SIG-M5 treated with dmso at 0.1 percent for 504 hours (cell line): ENCODE measurements at regions not wholly inside any gene's neighbourhood (a gene's known extent, or its start where the extent isn't known, plus 50 kb on each side); places are given as distances from the start of the nearest gene placed in this dataset.
"Not testable (repeated sequence)": the region's sequence is repeated elsewhere in the genome, so short reads cannot be mapped to it uniquely, and the experiment has no call there.

Source experiments
- DNase-seq: peaks from one replicate; lab custom pipeline; 2025; ENCODE audit not compliant: unreplicated experiment; lab: John Stamatoyannopoulos, UW

DNA sequence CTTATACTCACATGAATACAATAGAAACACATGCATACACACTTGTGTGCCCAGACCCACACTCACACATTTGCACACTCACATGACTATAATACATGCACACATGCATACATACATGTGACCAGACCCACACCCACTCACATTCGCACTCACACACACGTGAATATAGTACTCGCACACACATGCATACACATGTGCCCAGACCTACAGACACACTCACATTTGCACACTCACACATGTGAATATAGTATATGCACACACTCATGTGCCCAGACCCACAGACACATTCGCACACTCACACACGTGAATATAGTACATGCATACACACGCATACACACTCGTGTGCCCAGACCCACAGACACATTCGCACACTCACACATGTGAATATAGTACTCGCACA, 197.4 kb upstream of the ZNF469 start:
- not testable (repeated sequence) for DNase-seq

DNA sequence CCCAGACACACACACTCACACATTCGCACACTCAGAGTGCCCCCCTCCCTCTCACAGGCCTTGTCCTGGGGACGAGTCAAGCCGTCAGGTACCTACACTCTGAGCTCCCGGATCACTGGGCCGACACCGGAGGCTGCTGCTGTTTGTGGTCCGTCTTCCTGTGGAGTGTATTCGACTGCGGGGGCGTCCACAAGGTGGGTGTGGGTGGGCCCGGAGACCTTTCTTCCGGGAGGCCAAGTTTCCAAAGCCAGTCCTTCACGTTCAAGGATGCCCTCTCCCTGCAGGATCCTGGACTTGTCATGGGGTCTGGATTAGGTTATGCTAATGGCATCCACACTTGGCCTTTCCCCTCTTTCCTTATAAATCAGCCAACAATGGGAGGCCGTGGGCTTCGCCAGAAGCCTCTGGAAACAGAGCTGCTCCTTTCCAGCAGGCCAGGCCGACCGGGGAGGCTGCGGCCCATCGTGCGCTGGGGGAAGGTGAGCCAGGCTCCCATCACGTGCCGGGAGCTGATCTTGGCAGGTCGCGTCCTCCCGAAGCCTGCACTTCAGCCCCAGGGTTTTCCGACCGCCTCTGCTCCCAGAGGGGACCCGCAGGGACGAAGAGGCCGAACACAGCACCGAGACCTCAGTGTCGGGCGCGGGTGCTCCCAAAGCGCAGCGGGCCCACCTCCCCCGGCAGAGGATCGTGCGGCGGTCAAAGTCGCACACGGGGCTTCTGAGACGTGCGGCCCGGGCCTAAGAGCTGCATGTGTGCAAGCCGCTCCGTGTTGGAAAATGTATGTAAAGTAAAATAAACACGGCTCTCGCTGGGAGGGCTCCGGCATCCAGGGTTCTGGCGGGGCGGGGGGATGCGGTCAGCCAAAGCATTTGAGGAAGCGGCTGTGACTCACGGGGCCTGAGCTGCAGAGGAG, 196.5 kb upstream of the ZNF469 start:
- not testable (repeated sequence) for DNase-seq

GRCh38 chr16:88186889-88187870, 195.6 kb upstream of the ZNF469 start:
- not testable (repeated sequence) for DNase-seq

- not testable (repeated sequence) for DNase-seq
These were observed 194.4 kb upstream of the ZNF469 start for GRCh38 chr16:88188171-88188895.

- DNase-seq = not testable (repeated sequence)
These were observed 192.1 kb upstream of the ZNF469 start for GRCh38 chr16:88190592-88191095.

DNA sequence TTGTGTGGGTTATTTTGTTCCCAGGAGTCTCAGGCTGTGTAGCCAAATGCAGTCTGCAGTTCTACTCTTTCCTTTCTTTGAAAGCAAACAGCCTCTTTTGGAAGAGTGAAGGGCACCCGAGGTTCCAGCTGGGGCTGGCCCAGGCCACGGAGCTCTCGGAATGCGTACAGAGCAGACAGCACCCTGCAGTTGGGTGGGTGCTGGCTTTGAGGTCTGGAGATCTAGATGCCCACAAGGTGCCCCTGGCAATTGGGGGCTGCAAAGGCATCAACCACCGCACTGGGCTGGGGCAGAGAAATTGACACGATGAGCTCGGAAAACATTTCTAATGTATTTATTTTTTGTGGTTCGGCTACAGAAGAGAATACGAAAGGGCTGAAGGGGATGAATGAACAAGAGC, 191.6 kb upstream of the ZNF469 start:
- DNase-seq = not testable (repeated sequence)

GRCh38 chr16:88192601-88193000, 190.2 kb upstream of the ZNF469 start:
- DNase-seq = no peak

DNA sequence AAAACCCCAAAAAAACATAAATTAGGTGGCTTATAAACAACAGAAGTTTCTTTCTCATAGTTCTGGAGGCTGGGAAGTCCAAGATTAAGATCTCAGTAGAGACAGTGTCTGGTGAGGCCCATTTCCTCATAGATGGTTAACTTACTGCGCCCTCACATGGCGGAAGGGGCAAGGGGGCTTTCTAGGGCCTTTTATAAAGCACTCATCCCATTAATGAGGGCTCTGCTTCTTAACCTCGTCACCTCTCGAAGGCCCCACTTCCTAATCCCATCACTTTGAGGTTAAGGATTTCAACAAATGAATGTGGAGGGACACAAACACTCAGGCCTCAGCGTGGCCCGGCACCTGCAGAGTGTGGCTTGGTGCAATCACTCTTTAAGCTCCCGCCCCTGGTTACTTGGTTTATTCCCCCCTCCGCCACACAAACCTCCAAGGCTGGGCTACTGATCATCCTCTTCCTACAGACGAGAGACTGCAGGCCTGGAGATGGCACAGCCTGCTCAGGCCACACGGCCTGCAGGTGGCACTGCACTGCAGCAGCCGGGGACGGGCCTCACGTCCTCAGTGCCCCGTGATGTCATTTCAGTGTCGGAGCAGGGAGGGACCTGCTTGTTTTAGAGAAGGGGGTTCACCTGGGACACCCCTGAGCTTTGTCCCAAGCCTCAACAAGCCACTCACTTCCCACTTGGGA, 188.9 kb upstream of the ZNF469 start:
- peak; percentile 36 for DNase-seq

DNA sequence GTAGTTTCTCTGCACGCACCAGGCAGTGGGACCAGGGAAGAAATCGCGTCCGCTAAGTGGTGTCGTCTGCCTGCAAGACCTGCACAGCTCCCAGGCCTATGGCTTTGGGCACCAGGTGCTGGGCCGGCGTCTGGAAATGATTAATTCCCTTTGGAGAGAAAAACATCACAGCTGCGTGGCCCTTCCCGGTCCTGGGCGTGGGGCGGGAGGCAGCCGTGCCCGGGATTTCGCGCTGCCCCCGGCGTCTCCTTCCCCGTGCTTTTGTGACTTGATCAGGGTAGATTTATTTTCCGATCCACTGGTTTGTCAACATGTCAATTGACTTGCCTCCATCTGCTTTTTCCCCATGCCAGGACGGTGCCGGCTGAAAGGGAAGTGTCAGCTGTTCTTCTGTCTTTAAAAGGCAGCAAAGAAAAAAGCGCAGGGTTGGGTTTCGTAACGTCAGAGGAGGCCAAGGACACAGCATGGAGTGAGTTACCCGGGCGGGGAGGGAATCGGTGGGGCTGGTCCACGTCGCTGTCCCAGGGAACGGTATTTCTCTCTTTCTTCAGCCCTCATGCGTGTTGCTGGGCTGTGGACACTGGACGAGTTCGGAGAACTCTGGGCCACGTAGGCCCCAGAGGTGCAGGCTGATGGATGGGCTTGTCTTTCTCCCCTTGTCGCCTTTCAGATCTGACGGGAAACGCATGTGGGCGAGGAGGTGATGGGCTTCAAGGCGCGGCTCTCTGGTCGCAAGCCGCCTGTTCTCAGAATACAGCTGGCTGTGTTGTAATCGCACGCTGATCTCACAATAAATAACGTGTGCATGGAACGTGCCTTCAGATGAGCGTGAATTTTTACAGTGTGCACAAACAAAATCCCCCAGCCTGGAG, 188.1 kb upstream of the ZNF469 start:
- DNase-seq = peak; percentile 54

DNA sequence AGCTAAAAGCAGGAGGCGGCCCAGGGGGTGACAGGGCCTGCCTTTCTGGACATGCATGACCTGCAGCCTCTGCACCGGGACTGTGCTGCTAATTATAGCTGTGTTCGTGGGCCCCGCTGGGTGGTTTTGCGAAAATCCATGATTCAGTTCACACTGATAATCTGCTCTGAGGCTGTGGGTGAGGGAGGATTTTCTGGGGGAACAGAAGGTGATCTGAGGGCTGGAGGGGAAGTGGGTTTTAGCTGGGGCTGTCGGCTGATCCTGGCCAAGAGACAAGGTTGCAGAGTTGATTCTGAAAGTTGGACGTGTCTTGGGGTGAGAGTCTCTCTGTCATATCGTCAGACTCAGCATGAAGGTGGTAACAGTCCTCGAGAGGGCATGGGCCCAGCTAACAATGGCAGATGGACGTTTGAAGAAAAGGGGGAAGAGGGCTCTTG, 187.5 kb upstream of the ZNF469 start:
- no peak for DNase-seq

DNA sequence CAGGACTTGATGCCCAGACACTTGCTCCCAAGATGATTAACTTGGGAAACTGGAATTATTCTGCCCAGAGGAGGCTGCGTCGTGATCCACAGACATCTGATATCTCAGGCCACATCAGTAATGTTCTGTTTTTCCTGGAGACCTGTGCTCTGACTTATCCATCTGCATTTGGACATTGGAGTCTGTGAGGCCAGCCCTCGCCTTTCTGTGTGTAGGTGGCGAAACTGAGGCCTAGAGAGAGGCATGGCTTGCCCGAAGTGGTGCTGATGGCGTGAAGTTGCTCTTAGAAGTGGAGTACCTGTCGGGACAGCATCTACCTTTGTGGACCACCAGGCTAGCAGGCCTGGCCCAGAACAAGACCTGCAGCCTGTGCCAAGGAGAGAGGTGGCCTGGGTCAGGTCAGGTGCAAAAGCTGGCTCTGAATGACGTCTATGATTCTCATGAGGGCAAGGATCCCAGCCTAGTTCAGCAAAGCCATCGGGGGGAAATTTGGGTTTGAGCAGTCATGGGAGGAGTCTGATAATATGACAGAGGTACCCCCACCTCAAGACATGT, 186.8 kb upstream of the ZNF469 start:
- DNase-seq = no peak

GRCh38 chr16:88196471-88197400, 186.0 kb upstream of the ZNF469 start:
- no peak for DNase-seq

- no peak for DNase-seq
These were observed 185.0 kb upstream of the ZNF469 start for GRCh38 chr16:88197481-88198456.

GRCh38 chr16:88198457-88199295, 184.1 kb upstream of the ZNF469 start:
- not testable (repeated sequence) for DNase-seq

DNA sequence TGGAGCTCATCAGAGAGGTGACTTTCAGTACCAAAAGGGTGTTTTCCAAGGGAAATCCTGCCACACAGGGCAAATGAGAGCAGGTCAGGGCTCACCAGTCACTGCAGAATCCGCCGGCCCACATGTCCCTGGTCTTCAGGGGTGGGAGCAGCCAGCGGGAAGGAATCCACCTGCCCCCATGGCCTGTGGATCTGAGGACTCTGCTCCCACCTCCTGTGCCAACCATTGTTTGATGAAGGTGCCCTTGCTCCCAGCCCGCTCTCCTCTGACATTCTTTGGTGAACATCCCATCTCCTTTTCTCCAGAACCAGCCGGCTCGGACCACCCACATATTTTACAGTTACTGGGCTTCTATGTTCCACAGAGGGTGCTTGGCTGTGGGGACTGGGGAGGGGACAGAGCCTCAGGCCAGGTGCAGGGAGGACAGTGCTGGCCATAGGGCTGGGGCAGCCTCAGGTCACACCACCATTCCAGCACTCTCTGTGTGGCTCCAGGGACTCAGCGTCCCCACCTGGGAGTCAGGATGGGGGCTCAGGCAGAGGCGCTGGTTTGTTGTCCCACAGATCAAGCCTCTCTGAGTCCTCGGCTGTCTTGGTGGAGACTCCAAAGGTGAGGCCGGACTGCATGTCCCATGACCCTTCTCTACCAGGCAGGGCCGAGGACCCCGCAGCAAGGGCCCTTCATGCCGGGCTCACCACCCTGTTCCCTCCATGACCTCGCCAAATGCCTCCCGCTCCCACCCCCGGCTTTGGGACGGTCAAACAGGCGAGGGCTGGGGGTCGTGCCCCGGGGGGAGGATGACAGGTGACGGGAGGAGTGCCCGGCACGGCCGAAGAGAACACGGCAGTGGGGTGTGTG, 183.2 kb upstream of the ZNF469 start:
- DNase-seq = not testable (repeated sequence)
